GM12874 (cell line): ENCODE measurements at regions not wholly inside any gene's neighbourhood (a gene's known extent, or its start where the extent isn't known, plus 50 kb on each side); places are given as distances from the start of the nearest gene placed in this dataset.

ENCODE experiments used
- CTCF ChIP-seq: IDR thresholded peaks from 2 replicates; pipeline ENCODE4 v1.5.1; 2011; ENCODE audit warnings: low read depth, mild to moderate bottlenecking, control low read depth, low read length, moderate library complexity; ENCODE audit not compliant: insufficient read depth

DNA sequence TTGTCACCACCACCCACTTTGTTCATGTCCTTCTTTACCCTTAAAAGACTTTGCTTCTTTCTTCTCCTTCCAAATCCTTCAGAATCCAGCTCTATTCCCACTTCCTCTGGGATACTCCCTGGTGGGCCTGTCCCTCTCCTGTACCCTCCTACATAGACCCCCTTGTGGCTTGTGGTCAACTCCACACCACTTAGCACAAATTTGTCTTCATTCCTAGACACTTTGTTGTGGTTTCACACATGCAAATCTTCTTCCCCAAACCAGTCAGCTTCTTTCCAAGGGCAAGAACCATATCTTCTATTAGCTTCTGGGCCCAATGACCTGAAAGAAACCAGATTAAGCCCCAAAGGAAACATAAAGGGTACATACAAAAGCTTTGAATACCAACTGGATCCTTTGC, 342.4 kb downstream of the TNS1 start:
- no peak for TF ChIP-seq CTCF

DNA sequence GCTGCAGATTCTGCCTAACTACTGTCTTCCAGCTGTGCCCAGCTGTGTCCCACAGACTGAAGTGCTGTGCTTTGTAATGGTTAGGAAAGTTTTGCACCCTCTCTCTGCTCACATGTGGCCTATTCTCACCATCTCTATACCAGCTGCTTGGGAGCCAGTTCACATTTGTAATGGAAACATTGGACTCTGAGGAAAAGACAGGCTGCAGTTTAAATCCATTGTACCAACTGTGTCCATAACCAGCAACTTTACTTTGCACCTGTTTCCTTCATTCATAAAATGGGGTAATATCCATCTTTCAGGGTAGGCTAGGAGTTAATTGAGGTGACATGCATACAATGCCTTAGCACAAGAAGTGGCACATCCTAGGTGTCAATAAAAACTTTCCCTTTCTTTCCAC, 344.0 kb downstream of the TNS1 start:
- TF ChIP-seq CTCF = no peak

- TF ChIP-seq CTCF = no peak
Observed at GRCh38 chr2:217657252-217657651, 345.5 kb downstream of the TNS1 start.

- no peak for TF ChIP-seq CTCF
Observed at GRCh38 chr2:217656316-217656715, 346.5 kb downstream of the TNS1 start.

DNA sequence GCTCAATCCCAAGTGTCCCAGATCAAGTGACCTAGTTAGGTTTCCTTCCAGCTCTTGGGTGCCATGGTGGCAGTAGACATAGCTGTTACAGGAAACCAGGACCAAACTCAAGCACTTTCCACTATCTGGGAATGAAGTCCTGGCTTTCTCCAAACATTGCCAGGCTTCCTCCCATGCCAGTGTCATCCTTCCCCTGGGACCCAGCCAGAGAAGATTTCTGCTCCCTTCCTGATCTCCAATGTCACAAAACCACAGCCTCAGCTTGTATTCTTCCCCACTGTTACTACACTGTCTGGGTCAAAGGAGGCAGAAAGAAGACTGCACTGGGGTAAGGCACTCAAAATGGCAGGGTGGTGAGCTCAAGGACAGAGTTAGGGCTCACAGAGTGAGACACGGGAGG, 347.1 kb downstream of the TNS1 start:
- no peak for TF ChIP-seq CTCF

GRCh38 chr2:217654168-217654567, 348.6 kb downstream of the TNS1 start:
- no peak for TF ChIP-seq CTCF

DNA sequence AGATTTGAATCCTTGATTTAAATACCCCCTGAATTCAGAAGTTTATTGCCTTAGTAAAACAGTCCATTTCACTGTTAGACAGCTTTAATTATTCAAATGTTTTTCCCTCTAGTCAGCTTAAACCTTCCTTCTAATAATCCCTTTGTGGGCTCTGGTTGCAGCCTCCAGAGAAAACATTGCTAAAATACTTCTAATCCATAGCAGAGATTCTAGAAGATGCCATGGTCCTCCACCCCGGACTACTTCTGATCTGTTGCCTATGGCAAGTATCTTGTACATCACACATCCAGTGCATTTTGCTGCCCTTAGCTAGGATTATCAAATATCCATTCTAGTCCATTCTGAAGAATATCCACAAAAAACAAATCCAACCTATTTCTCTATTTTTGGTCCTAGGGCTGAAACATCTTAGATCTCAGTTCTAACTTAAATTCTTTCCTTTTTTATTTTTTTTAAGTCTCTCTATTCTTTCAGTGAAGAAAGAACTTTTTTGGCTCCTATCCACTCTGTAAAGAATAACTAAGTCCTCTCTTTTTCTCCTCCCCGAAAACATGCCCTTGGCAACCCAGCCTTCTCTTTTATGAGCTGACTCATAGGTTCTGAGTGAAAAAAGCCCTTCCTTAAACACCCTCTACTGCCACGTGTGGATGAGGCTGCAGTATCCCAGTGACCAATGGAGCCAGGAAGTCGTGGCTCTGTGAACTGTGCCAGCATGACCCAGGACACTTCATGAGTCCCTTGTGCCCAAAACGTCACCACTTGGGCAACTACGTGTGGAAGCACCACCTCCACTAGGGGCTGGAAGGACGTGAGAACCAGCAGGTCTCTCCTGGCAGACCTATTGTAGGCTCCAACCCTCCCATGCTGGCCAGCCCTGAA, 349.8 kb downstream of the TNS1 start:
- TF ChIP-seq CTCF = no peak
